GM23338 (cell line): ENCODE measurements at regions not wholly inside any gene's neighbourhood (a gene's known extent, or its start where the extent isn't known, plus 50 kb on each side); places are given as distances from the start of the nearest gene placed in this dataset.

Source experiments
- CREB1 ChIP-seq: fragments of 250-450 bp; sonication (Bioruptor Pico); IDR thresholded peaks from 2 replicates; pipeline ENCODE4 v1.5.0; 2020; ENCODE audit warnings: low read depth, mild to moderate bottlenecking, moderate library complexity
- CTCF ChIP-seq, 2 experiments: fragments of 200-600 bp in 1 of 2; sonication (generic) in 1 of 2; conservative IDR thresholded peaks; 2 replicates each; pipeline versions ENCODE4 v1.5.1 to v1.6.1; 2016 to 2017; ENCODE audit warnings: antibody characterized with exemption in 2 of 2, low read depth in 2 of 2, mild to moderate bottlenecking in 2 of 2, moderate library complexity in 1 of 2
- ETS1 ChIP-seq: IDR thresholded peaks from 2 replicates; pipeline ENCODE4 v1.6.1; 2016; ENCODE audit warnings: antibody characterized with exemption
- EZH2 ChIP-seq: fragments of 200-600 bp; sonication (generic); IDR thresholded peaks from one replicate; pipeline ENCODE4 v1.8.0; 2017; ENCODE audit warnings: antibody characterized with exemption, mild to moderate bottlenecking, low read depth; ENCODE audit not compliant: unreplicated experiment
- EZH2phosphoT487 ChIP-seq: fragments of 200-600 bp; sonication (generic); IDR thresholded peaks from one replicate; pipeline ENCODE4 v1.8.1; 2018; ENCODE audit warnings: antibody characterized with exemption; ENCODE audit not compliant: unreplicated experiment
- JUNB ChIP-seq: IDR thresholded peaks from one replicate; pipeline ENCODE4 v1.6.1; 2016; ENCODE audit warnings: antibody characterized with exemption; ENCODE audit not compliant: unreplicated experiment
- POLR2AphosphoS5 ChIP-seq: IDR thresholded peaks from 2 replicates; pipeline ENCODE4 v1.6.1; 2016; ENCODE audit warnings: antibody characterized with exemption, low read depth
- REST ChIP-seq: IDR thresholded peaks from one replicate; pipeline ENCODE4 v1.6.1; 2018; ENCODE audit warnings: antibody characterized with exemption; ENCODE audit not compliant: unreplicated experiment

- TF ChIP-seq CTCF (conservative IDR thresholded peaks at IDR 0.05; ENCODE audit: low read depth in 2 of 2) (no peak), EZH2 (no peak), EZH2phosphoT487 (no peak), REST (no peak), POLR2AphosphoS5 (no peak), ETS1 (no peak), JUNB (no peak), CREB1 (CRISPR knock-in tag) (no peak)
Observed at GRCh38 chr3:132228923-132229322, 88.3 kb upstream of the ACP3 start.
